CD14-positive monocyte (primary cell): ENCODE measurements at regions not wholly inside any gene's neighbourhood (a gene's known extent, or its start where the extent isn't known, plus 50 kb on each side); places are given as distances from the start of the nearest gene placed in this dataset.

ENCODE experiments used
- DNase-seq, 3 donors: peaks; one replicate each; pipeline ENCODE4 v3.0.0-alpha.2; 2011 to 2022
- H2AFZ ChIP-seq: 2 replicates; pipeline ENCODE4 v1.6.0; 2012; ENCODE audit warnings: mild to moderate bottlenecking, low read depth, low read length, inconsistent platforms; ENCODE audit not compliant: insufficient read depth, poor library complexity, severe bottlenecking
- H3K27ac ChIP-seq, 2 donors: 1 replicate in 1 of 2; 2 replicates in 1 of 2; pipeline ENCODE4 v1.5.1; 2012 to 2013; ENCODE audit warnings: low read length in 2 of 2, control low read depth in 1 of 2, inconsistent platforms in 1 of 2, low read depth in 1 of 2, mild to moderate bottlenecking in 1 of 2
- H3K27me3 ChIP-seq, 2 donors: one replicate each; pipeline versions ENCODE4 v1.6.0 to v1.6.1; 2011 to 2013; ENCODE audit warnings: low read length in 2 of 2; ENCODE audit not compliant: control insufficient read depth in 2 of 2, insufficient read depth in 2 of 2
- H3K36me3 ChIP-seq, 2 donors: replicated peaks in 1 of 2; 1 replicate in 1 of 2; 2 replicates in 1 of 2; pipeline versions ENCODE4 v1.5.1 to v1.6.1; 2012 to 2013; ENCODE audit warnings: low read length in 2 of 2, control low read depth in 1 of 2, inconsistent platforms in 1 of 2, mild to moderate bottlenecking in 1 of 2; ENCODE audit not compliant: insufficient read depth in 2 of 2, control insufficient read depth in 1 of 2
- H3K4me1 ChIP-seq, 2 donors: 1 replicate in 1 of 2; 2 replicates in 1 of 2; pipeline versions ENCODE4 v1.5.1 to v1.6.1; 2012 to 2013; ENCODE audit warnings: low read length in 2 of 2, control low read depth in 1 of 2, inconsistent platforms in 1 of 2, mild to moderate bottlenecking in 1 of 2, moderate library complexity in 1 of 2; ENCODE audit not compliant: insufficient read depth in 2 of 2, control insufficient read depth in 1 of 2
- H3K4me2 ChIP-seq: replicated peaks from 2 replicates; pipeline ENCODE3; 2012; ENCODE audit warnings: low read length, moderate library complexity, mild to moderate bottlenecking; ENCODE audit not compliant: poor library complexity, severe bottlenecking; ENCODE audit errors: extremely low read depth
- H3K4me3 ChIP-seq, 3 experiments: fragments of 200-600 bp in 1 of 3; sonication (generic) in 1 of 3; replicated peaks in 1 of 3; 1 replicate in 2 of 3; 2 replicates in 1 of 3; pipeline ENCODE4 v1.5.1; 2011 to 2013; ENCODE audit warnings: low read length in 3 of 3, mild to moderate bottlenecking in 3 of 3, control low read depth in 2 of 3, low read depth in 2 of 3, inconsistent platforms in 1 of 3, moderate library complexity in 1 of 3
- H3K79me2 ChIP-seq: 2 replicates; pipeline ENCODE4 v1.6.0; 2012; ENCODE audit warnings: mild to moderate bottlenecking, control low read depth, inconsistent platforms, low read length, moderate library complexity; ENCODE audit not compliant: insufficient read depth
- H3K9ac ChIP-seq: 2 replicates; pipeline ENCODE4 v1.6.0; 2017; ENCODE audit warnings: low read length, mild to moderate bottlenecking; ENCODE audit not compliant: insufficient read depth, poor library complexity, severe bottlenecking
- H3K9me3 ChIP-seq, 2 donors: replicated peaks in 1 of 2; 1 replicate in 1 of 2; 2 replicates in 1 of 2; pipeline versions ENCODE4 v1.5.1 to v1.6.1; 2012 to 2013; ENCODE audit warnings: low read length in 2 of 2, control low read depth in 1 of 2; ENCODE audit not compliant: control insufficient read depth in 1 of 2, insufficient read depth in 1 of 2
- H4K20me1 ChIP-seq: 2 replicates; pipeline ENCODE4 v1.6.0; 2012; ENCODE audit warnings: mild to moderate bottlenecking, low read length, control low read depth, moderate library complexity; ENCODE audit not compliant: insufficient read depth
- H3K27ac Mint-ChIP-seq, 7 donors: one replicate each; pipeline ENCODE4 v1.8.0; 2020; ENCODE audit warnings: mild to moderate bottlenecking in 7 of 7, mixed read lengths in 7 of 7, moderate library complexity in 6 of 7, inconsistent platforms in 2 of 7
- H3K27me3 Mint-ChIP-seq, 3 donors: one replicate each; pipeline ENCODE4 v1.8.0; 2021 to 2022; ENCODE audit warnings: low read depth in 3 of 3, mild to moderate bottlenecking in 3 of 3, mixed read lengths in 3 of 3, moderate library complexity in 3 of 3, inconsistent platforms in 1 of 3
- H3K36me3 Mint-ChIP-seq, 2 donors: one replicate each; pipeline ENCODE4 v1.8.0; 2020; ENCODE audit warnings: mixed read lengths in 2 of 2, inconsistent platforms in 1 of 2, mild to moderate bottlenecking in 1 of 2
- H3K4me1 Mint-ChIP-seq: one replicate; pipeline ENCODE4 v1.8.0; 2020; ENCODE audit warnings: mild to moderate bottlenecking, mixed read lengths
- H3K4me3 Mint-ChIP-seq, 2 donors: one replicate each; pipeline ENCODE4 v1.8.0; 2020; ENCODE audit warnings: mild to moderate bottlenecking in 2 of 2, mixed read lengths in 2 of 2, moderate library complexity in 1 of 2
- H3K9me3 Mint-ChIP-seq, 7 donors: one replicate each; pipeline ENCODE4 v1.8.0; 2020 to 2022; ENCODE audit warnings: mixed read lengths in 7 of 7, mild to moderate bottlenecking in 6 of 7, moderate library complexity in 6 of 7, inconsistent platforms in 2 of 7
- CTCF ChIP-seq: fragments of 200-600 bp; IDR thresholded peaks from one replicate; pipeline ENCODE4 v1.8.0; 2022; ENCODE audit warnings: antibody characterized with exemption, mild to moderate bottlenecking
- WGBS: methylation state at CpG from one replicate; pipeline ENCODE4 v1.1.5; 2013; ENCODE audit warnings: missing lambda C conversion rate; ENCODE audit not compliant: insufficient coverage; 5-methylcytosine and 5-hydroxymethylcytosine counted together
- intact Hi-C, 2 donors: fragments of 100-400 bp; cut with micrococcal nuclease; formaldehyde crosslinking; loops; one replicate each; pipeline versions ENCODE4 v1.15.0 to v1.15.1; 2023

GRCh38 chr20:4512891-4513550, 173.2 kb upstream of the PRNP start:
- Mint-ChIP-seq H3K27me3 (peaks cover 0 to 12% (median 3%) of the 10 kb centered on the region in 3 donors), H3K36me3 (no peaks in the 10 kb centered on the region), H3K4me1 (peaks cover 2% of the 10 kb centered on the region), H3K27ac (no peak overlapping the region), H3K4me3 (no peak overlapping the region), H3K9me3 (peaks cover 0 to 6% (median 0%) of the 10 kb centered on the region in 7 donors)
- Histone ChIP-seq H3K9ac (no peak overlapping the region), H4K20me1 (no peaks in the 10 kb centered on the region), H3K36me3 (no peaks in the 10 kb centered on the region), H2AFZ (no peak overlapping the region), H3K27ac (no peak overlapping the region), H3K4me1 (no peaks in the 10 kb centered on the region), H3K79me2 (no peaks in the 10 kb centered on the region), H3K9me3 (no peaks in the 10 kb centered on the region), H3K4me3 (no peak overlapping the region), H3K27me3 (peaks cover 2 to 3% of the 10 kb centered on the region in 2 donors), H3K4me2 (no peak overlapping the region)
- no peak for TF ChIP-seq CTCF
- no peak for DNase-seq
- intact Hi-C loops, result no loop called here
- 80% methylated on average over 1 of the region's 3 CpGs for WGBS

DNA sequence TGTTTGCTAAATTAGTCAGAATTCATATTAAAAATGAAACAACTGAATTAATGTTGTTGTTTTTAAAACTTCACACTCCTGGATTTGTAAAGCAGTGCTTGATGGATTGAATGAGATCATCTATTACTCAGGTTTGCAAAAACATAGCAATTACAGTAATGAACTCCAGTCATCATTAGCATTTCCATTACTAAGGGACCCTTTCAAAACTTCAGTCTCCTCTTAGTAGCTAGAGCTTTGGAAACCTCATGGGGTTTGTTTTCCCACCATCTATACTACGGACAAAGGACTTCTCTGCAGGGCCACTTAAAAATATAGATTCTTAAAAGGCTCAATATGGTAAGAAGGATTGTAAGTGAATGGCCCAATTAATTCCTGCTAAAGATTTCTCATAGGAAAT, 174.5 kb upstream of the PRNP start:
- Histone ChIP-seq H3K36me3 (no peaks in the 10 kb centered on the region), H3K4me2 (no peak overlapping the region), H2AFZ (no peak overlapping the region), H3K79me2 (no peaks in the 10 kb centered on the region), H3K4me1 (no peaks in the 10 kb centered on the region), H3K4me3 (no peak overlapping the region), H3K27me3 (peaks cover 2 to 3% of the 10 kb centered on the region in 2 donors), H3K27ac (no peak overlapping the region), H3K9me3 (no peaks in the 10 kb centered on the region), H3K9ac (no peak overlapping the region), H4K20me1 (no peaks in the 10 kb centered on the region)
- no CpG with 5 or more reads among the region's 1 CpG for WGBS
- no peak for DNase-seq
- Mint-ChIP-seq H3K36me3 (no peaks in the 10 kb centered on the region), H3K4me3 (no peak overlapping the region), H3K9me3 (peaks cover 0 to 6% (median 0%) of the 10 kb centered on the region in 7 donors), H3K27ac (no peak overlapping the region), H3K27me3 (peaks cover 0 to 15% (median 6%) of the 10 kb centered on the region in 3 donors), H3K4me1 (peaks cover 2% of the 10 kb centered on the region)
- intact Hi-C loops, result no loop called here
- TF ChIP-seq CTCF, result no peak
